NCI-H1694 treated with DMSO at 0.1 percent for 48 hours (cell line): ENCODE measurements at regions not wholly inside any gene's neighbourhood (a gene's known extent, or its start where the extent isn't known, plus 50 kb on each side); places are given as distances from the start of the nearest gene placed in this dataset.
"Not testable (repeated sequence)": the region's sequence is repeated elsewhere in the genome, so short reads cannot be mapped to it uniquely, and the experiment has no call there.

Experiments used
- DNase-seq: peaks from one replicate; lab custom pipeline; 2025; lab: John Stamatoyannopoulos, UW

DNA sequence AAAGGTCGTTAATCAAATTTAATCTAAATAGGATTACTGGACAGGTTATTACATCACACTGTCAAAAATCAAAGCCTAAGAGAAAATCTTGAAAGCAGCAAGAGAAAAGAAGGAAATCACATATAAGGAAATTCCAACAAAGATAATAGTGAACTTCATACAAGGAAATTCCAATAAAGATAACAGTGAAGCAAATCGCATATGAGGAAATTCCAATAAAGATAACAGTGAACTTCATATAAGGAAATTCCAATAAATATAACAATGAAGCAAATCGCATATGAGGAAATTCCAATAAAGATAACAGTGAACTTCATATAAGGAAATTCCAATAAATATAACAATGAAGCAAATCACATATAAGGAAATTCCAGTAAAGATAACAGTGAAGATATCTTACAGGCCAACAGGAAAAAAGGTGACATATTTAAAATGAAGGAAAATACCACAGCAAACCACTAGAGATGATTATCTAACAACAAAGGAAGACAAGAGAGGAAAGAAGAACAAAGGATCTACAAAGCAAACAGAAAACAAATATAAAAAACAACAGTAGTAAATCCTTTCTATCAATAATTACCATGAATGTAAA is 787.7 kb downstream of the CCDC85A start:
- no peak for DNase-seq

DNA sequence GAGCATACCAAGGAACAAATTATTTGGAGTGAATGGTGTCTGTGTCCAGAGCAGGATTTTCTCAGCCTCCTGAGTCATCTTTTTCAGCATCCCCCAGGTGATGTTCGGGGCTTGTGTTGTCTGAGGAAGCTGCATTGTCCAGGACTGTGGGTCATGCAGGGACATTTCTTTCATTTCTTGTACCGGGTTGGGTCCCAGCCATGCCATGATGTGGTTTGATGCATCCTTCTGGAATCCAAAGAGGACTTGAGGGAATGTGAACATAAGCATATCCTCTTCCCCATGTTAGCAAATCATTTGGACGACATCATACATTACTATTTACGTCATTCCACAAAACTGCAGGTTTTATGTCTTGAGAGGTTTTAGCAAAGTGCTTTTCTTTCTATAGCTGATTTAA is 797.8 kb downstream of the CCDC85A start:
- DNase-seq = no peak

DNA sequence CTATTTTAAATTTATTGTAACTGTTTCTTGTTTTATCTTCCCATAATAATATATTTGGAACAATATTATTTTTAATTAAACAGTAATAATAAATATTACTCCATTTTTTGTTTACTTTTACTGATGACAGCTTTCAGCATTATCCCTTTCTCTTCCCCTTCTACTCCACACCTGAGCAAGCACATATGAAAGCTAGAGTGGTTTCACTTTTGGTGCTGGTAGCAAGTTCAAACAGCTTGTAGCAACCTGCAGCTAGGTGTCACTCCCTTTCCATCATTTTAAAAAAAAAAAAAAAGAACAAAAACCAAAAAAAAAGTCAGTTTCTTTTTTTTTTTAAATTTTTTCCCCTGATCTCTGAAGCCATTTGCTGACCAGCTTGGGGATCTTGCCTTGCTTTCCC is 801.8 kb downstream of the CCDC85A start:
- no peak for DNase-seq

DNA sequence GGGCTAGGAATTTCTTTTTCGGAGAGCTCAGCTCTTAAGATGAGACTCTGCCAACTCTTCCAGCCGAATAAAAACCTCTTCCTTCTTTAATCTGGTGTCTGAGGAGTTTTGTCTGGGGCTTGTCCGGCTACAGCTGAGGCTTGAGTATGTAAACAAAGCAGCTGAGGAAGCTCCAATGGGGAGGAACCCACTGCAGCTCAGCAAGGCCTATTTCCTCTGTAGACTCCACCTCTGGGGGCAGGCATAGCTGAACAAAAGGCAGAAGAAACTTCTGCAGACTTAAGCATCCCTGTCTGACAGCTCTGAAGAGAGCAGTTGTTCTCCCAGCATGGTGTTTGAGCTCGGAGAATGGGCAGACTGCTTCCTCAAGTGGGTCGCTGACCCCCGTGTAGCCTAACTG is 838.7 kb downstream of the CCDC85A start:
- DNase-seq = no peak

DNA sequence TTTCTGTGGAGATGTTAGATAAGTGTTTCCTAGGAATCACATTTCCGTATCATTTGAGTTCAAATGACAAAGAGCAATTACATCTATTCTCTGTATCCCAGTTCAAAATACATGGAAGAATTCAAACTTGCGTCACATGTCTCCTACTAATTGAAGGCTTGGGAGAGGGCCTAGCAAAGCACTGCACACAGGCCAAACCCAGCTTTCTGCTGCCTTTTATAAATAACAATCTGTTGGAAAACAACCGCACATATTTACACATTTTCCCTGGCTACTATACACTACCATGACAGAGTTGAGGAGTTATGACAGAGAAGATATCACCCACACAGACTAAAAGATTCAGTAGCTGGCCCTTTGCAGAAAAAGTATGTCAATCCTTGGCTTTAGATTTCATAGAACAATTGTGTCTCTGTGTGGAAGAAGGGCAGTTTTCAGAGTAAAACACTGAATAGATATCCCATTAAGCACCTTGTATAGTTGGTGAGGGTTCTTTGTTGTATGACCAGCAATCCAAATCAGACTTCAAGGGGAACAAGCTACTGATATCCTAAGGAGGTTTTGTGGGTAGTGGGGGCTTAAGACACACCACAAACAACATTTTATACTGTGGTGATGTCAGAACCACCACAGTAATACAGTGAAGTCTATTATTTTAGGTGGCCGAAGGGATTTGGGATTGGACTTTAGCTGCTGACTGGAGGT is 861.3 kb downstream of the CCDC85A start:
- DNase-seq = no peak

DNA sequence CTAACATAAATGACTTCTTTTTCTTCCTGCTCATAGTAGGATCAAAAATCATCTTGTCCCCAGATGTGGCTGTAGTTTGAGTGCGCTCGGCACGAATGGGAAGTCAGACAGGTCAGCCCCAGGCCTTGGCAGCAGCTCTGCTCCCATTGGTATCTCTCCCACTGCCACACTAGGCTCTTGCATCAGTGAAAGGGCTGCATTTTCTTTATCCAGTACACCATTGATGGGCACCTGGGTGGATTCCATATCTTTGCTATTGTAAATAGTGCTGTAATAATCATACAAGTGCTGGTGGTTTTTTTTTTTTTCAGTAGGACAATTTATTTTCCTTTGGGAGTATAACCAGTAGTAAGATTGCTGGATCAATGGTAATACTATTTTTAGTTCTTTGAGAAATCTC is 865.5 kb downstream of the CCDC85A start:
- DNase-seq = no peak

DNA sequence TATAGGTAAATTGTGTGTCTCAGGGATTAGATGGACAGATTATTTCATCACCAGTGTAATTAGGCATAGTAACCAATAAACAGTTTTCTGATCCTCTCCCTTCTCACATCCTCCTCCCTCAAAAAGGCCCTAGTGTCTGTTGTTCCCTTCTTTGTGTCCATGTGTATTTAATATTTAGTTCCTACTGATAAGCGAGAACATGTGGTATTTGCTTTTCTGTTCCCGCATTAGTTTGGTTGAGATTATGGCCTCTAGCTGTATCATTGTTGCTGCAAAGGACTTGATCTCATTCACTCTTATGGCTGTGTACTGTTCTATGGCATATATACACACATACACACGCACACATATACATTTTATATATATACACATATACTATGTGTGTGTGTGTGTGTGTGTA is 866.2 kb downstream of the CCDC85A start:
- DNase-seq = no peak

DNA sequence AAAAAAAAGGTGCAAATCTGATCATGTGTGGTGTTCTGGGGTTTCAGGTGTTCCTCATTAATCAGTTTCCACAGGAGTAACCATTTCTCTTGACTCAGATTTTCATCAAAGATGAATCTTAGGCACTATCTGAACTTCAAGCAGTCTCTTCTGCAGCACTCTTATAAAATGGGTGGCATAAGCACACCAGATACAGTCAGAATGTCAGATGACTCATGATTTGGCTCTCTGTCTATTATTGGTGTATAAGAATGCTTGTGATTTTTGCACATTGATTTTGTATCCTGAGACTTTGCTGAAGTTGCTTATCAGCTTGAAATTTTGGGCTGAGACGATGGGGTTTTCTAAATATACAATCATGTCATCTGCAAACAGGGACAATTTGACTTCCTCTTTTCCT is 882.5 kb downstream of the CCDC85A start:
- not testable (repeated sequence) for DNase-seq

DNA sequence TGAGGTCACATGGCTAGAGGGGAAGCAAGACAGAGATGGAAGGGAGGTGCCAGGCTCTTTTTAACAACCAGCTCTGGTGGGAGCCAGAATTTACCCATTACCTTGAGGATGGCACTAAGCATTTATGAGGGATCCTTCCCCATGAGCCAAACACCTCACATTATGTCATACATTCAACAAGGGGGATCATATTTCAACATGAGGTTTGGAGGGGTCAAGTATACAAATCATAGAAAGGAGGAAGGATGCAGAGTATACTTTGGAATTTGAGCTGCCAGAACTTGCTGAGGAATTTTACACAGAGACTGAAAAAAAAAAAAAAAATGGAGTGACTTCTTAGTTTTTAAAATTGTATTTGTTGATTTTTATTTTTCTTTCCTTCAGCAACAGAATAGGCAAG is 891.4 kb downstream of the CCDC85A start:
- DNase-seq = no peak

DNA sequence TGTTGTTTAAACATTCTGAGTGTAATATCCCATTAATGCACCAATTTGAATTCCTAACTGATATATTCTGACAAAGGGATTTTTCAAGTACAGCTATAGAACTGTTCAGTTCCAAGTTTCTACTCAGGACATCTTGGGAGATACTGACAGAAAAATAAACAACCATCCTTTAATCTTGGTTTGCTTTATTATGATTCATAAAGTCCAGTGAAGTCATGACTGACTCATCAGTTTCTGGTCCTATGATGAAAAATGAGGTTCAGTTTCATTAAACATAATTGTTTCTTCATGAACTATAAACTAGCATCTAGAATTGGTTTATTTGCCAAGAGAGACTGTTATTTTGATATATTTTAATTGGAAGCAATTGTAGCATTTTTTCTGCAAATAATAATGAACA is 896.2 kb downstream of the CCDC85A start:
- no peak for DNase-seq

DNA sequence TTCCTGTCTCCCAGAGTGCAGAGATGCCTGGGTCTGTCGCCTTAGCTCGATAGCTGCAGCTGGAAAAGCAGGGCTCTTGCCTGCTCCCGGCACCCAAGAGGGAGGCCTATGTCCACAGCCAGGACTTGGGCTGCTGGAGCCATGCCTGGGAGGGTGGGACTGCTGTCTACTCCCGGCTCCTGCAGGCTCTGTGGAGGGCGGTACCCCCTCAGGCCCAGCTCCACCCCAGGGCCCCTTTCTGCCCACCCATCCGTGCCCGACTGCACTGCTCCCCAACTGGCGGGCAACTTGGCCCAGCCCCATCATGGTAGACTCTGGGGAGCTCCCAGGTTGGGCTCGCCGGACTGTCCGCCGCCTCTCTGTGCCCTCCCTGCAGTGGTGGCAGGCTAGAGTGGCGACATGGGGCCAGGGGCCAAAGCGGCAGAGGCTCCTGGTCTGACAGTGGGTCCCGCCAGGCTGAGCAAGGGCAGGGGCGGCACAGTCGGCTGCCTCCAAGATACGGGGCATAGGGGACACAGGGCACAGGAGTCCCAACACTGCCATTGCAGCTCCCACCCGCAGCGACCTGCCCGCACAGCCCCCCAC is 901.0 kb downstream of the CCDC85A start:
- DNase-seq = no peak

DNA sequence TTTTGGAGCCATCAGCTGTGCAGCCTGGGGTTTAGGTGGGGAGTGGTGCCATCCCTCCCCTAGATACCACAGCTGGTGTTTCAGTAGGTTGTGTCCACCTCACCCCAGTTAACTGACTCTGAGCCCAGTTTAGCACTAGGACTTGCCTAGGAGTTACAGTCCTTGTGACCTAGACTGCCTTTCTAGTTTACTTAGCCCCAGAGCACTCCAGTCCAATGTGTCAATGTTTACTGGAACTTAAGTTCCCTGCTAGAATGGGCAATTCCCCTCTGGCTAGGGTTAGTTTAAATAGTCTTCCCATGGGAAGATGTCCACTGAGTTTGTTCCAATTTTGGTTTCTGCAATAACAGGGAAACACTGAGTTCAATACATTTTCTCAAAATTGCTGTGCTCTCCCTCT is 909.2 kb downstream of the CCDC85A start:
- no peak for DNase-seq

DNA sequence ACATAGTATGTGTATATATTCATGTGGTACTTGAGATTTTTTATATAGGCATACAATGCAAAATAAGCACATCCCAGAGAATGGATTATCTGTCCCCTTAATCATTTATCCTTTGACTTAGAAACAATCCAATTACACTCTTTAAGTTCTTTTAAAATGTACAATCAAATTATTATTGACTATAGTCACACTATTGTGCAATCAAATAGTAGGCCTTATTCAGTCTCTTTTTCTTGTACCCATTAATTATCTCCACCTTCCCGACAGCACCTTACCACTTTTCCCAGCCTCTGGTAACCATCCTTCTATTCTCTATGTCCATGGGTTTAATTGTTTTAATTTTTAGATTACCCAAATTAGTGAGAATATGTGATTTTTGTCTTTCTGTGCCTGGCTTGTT is 914.1 kb downstream of the CCDC85A start:
- DNase-seq = no peak

DNA sequence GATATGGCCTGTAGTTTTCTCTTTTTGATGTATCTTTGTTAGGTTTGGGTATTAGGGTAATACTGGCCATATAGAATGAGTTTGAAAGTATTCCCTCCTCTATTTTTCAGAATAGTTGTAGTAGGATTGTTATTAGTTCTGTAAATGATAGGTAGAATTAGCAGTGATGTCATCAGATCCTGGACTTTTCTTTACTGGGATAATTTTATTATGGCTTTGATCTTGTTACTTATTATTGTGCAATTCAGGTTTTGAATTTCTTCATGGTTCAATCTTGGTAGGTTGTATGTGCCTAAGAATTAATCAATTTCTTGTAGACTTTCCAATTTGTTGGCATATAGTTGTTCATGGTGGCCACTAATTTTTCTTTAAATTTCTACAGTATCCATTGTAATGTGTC is 916.6 kb downstream of the CCDC85A start:
- no peak for DNase-seq

DNA sequence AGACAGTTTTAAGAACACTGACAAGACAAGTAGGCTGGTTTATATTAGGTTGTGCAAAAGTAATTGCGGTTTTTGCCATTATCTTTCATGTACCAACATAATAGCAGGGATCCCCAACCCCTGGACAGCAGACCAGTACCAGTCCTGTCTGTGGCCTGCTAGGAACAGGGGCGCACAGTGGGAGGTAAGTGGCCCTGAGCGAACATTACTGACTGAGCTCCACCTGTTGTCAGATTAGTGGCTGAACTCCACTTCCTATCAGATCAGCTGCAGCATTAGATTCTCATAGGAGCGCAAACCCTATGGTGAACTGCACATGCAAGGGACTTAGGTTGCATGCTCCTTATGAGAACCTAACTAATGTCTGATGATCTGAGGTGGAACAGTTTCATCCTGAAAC is 921.9 kb downstream of the CCDC85A start:
- no peak for DNase-seq

DNA sequence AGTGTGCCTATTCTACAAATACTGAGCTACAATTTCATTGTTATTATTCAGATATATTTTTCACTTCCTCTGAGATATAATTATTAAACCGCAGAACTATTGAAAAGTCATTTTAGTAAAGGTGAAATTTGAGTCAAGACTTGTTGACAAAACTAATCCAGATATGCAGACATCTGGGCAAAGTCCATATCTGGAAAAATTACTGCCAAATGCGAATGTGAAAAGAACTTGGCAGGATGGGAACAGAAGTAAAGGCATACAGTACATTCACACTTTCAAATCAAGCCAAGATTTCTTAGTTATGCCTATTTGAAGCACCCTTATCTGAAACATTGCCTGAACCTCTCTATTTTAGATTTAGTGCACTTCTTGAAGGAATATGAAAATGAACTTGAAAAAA is 923.6 kb downstream of the CCDC85A start:
- no peak for DNase-seq

DNA sequence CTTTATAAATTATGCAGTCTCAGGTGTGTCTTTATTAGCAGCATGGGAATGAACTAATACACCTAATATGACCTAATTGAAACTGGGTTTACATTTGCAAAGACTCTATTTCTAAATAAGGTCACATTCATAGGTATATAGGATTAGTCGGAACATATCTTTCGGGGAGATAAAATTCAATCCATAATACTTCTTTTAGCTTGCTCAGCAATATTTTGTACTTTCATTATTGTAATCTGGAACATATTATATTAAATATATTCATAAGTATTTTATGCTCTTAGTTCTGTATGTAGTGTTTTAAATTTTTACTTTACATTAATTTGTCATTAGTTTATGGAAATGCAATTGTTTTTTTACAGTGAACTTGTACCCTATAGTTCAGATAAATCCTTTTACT is 927.7 kb downstream of the CCDC85A start:
- DNase-seq = no peak

DNA sequence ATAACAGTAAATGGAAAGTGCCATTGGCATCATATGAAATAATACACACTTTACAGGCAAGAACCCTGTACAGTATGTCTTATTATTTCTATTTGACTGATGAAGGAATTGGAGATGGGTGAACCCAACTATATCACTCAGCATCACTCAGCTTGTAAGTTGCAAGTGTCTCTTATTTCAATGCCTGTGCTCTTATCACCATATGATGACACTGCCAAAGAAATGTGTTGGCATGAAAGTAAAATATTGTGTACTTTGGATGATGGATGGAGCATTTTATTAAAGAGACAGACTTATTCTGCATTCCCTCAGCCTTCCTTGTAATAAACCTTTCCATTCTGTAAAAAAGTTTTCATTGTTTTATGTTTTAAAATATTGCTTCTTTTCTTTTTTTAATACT is 927.5 kb upstream of the VRK2 start:
- DNase-seq = no peak

DNA sequence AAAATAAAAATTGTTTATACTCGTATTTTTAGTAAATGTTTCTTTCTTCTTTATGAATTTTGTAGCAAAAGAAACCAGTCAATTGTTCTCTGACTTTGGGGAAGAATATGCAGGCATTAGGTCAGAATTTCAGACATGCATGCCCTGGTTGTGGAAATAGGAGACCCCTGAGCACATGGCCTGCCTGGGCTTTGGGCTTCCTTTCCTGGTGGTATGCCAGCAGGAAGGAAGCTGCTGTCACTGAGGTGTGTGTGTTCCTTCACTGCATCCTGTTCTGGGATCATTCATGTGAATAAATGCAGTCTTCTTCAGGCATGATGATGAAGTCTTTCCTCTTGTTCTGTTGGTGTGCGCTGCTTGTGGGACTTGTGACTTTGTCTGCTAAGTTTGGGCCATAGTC is 920.2 kb upstream of the VRK2 start:
- no peak for DNase-seq

DNA sequence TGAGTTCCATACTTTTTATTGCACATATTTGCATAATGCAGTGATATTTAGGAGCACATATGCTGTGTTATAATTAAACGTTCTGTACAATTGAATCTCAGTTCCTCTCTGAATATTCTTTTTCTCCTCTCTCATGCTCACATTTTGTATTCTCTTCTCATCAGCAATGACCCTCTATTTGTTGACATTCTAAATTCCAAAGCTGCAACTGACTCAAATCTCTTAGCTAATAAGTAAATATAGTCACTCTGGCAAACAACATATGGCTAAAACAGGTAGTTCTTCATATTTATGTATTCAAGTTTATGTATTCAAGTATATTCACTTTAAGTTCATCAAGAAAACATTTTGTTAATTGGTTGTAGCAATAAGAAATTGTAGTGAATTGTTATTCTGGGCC is 907.4 kb upstream of the VRK2 start:
- DNase-seq = no peak

DNA sequence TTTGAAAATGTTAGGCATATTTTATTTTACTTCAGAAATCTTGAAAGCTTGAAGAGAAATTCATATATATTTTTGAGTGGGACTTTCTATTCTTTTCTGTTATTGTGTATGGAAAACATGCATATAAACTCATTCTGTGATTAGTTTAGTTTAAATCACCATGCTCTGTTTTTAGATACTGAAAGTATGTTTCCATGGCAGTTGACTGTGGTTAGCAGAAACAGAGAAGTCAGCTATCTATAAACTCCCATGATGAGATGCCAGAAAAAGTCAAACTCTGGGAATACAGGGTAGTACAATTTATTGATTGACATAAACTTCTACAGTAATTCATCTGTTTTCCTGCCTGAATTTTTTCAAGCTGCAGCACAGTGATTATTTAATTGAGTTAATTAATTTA is 905.3 kb upstream of the VRK2 start:
- no peak for DNase-seq

DNA sequence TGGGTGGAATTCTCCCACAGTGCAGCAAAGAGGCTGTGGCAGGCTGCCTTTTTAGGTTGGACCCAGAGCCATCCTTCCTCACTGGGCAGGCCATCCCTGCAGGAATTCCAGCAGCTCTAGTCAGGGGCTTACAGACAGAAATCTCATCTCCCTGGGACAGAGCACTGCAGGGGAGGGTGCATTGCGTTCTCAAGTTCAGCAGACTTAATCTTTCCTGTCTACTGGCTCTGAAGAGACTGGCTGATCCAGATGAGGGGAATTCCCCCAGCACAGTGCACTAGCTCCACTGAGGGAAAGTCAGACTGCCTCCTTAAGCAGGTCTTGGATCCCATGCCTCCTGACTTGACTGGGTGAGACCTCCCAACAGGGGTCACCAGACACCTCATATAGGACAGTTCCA is 899.7 kb upstream of the VRK2 start:
- no peak for DNase-seq

DNA sequence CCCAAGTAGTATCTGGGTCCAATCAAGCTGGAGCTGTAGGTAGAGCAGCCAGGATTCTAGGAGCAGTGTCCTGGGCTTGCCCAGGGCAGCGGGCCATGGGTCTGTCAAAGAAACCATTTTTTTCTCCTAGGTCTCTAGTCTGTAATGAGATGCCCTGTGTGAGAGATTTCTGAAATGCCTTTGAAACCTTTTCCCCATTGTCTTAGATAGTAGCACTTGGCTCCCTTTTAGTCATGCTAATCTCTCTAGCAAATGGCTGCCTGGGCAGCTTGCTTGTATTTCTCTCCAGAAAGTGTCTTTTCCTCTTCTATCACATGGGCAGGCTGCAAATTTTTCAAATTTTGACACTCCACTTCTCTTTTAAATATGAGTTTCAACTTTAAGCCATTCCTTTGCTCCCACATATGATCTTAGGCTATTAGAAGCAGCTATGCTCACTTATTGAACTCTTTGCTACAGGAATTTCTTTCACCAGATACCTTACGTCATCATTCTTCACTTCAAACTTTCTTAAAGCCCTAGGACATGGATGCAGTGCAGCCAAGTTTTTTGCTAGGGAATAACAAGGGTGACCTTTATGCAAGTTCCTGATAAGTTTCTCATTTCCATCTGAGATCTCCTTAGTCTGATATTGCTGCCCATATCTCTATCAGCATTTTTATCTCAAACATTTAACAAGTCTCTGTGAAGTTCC is 890.2 kb upstream of the VRK2 start:
- DNase-seq = no peak
